ENCODE measurements at regions not wholly inside any gene's neighbourhood (a gene's known extent, or its start where the extent isn't known, plus 50 kb on each side); places are given as distances from the start of the nearest gene placed in this dataset.

GRCh38 chr18:77822632-77823031 is 573.0 kb downstream of the GALR1 start:
- FAIRE-seq (no peak), DNase-seq (ENCODE audit: low spot score) (no peak), ATAC-seq (no peak)
- Histone ChIP-seq H3K4me2 (ENCODE audit: low read depth, low read length) (no peak overlapping the region), H3K79me2 (ENCODE audit: insufficient read depth, low read length) (no peaks in the 10 kb centered on the region), H2AFZ (ENCODE audit: low read length) (no peak overlapping the region), H3K27ac (ENCODE audit: extremely low read length, insufficient read depth, low read length) (no peak overlapping the region), H4K20me1 (ENCODE audit: insufficient read depth, low read length) (no peaks in the 10 kb centered on the region), H3K9me3 (ENCODE audit: low read length) (peaks cover 9% of the 10 kb centered on the region), H3K4me1 (ENCODE audit: insufficient read depth, low read length) (no peaks in the 10 kb centered on the region), H3K27me3 (ENCODE audit: control insufficient read depth in 1 of 2, insufficient read depth in 2 of 2, low read length in 2 of 2) (peaks cover 0 to 6% of the 10 kb centered on the region in 2 experiments; a peak in 2 of 5 replicates), H3K9ac (ENCODE audit: insufficient read depth, low read depth, low read length) (no peak overlapping the region), H3K36me3 (replicated peaks in 1 of 2; ENCODE audit: control insufficient read depth in 1 of 2, insufficient read depth in 2 of 2, low read length in 2 of 2) (no peaks in the 10 kb centered on the region), H3K4me3 (replicated peaks in 1 of 3; ENCODE audit: insufficient read depth in 1 of 3, low read depth in 2 of 3, low read length in 3 of 3) (no peak overlapping the region)
- TF ChIP-seq RARA (CRISPR knock-in tag; IDR thresholded peaks at IDR 0.05) (peak; percentile 47; the same call in 1 of the 2 replicates), JARID2 (CRISPR knock-in tag; IDR thresholded peaks at IDR 0.05; ENCODE audit: insufficient replicate concordance) (no peak)
- POLR2A ChIA-PET, result no interaction called here
- intact Hi-C loops (cut with micrococcal nuclease; ENCODE audit: unreplicated experiment) (no loop called here), in situ Hi-C loops (cut with HindIII; ENCODE audit: extremely low pct_ligation_motif_present, low pct_unique_long_range_greater_than_20kb) (no loop called here)
- CTCF ChIA-PET (ENCODE audit: low intra/inter-chr PET ratio, low total read pairs), result no interaction called here
- BruUV-seq (replicated peaks), result no TSS peak
- 30% methylated on average over 12 of the region's 12 CpGs for WGBS (ENCODE audit: low lambda C conversion rate)

- in situ Hi-C loops (cut with HindIII; ENCODE audit: extremely low pct_ligation_motif_present, low pct_unique_long_range_greater_than_20kb), result no loop called here
- ChIA-PET POLR2A (no interaction called here), CTCF (ENCODE audit: low intra/inter-chr PET ratio, low total read pairs) (no interaction called here)
- Histone ChIP-seq H3K36me3 (replicated peaks in 1 of 2; ENCODE audit: control insufficient read depth in 1 of 2, insufficient read depth in 2 of 2, low read length in 2 of 2) (no peaks in the 10 kb centered on the region), H3K9me3 (ENCODE audit: low read length) (no peaks in the 10 kb centered on the region), H3K27me3 (ENCODE audit: control insufficient read depth in 1 of 2, insufficient read depth in 2 of 2, low read length in 2 of 2) (peaks cover 0 to 3% of the 10 kb centered on the region in 2 experiments; a peak in 2 of 5 replicates), H3K9ac (ENCODE audit: insufficient read depth, low read depth, low read length) (no peak overlapping the region), H4K20me1 (ENCODE audit: insufficient read depth, low read length) (no peaks in the 10 kb centered on the region), H3K4me2 (ENCODE audit: low read depth, low read length) (no peak overlapping the region), H2AFZ (ENCODE audit: low read length) (no peak overlapping the region), H3K27ac (ENCODE audit: extremely low read length, insufficient read depth, low read length) (no peak overlapping the region), H3K4me3 (replicated peaks in 1 of 3; ENCODE audit: insufficient read depth in 1 of 3, low read depth in 2 of 3, low read length in 3 of 3) (no peak overlapping the region), H3K4me1 (ENCODE audit: insufficient read depth, low read length) (no peaks in the 10 kb centered on the region), H3K79me2 (ENCODE audit: insufficient read depth, low read length) (no peaks in the 10 kb centered on the region)
- ATAC-seq (no peak), DNase-seq (ENCODE audit: low spot score) (no peak), FAIRE-seq (no peak)
- intact Hi-C loops (cut with micrococcal nuclease; ENCODE audit: unreplicated experiment), result no loop called here
- no TSS peak for BruUV-seq (replicated peaks)
- WGBS (ENCODE audit: low lambda C conversion rate), result 17% methylated on average over 5 of the region's 5 CpGs
- TF ChIP-seq POGK (CRISPR knock-in tag; conservative IDR thresholded peaks at IDR 0.05), result no peak
- no peak for TF ChIP-seq ZNF598 (CRISPR knock-in tag; IDR thresholded peaks at IDR 0.05; ENCODE audit: borderline replicate concordance)
- TF ChIP-seq ZNF496 (CRISPR knock-in tag; IDR thresholded peaks at IDR 0.05; ENCODE audit: insufficient replicate concordance), result no peak
- no peak for TF ChIP-seq ZNF691 (CRISPR knock-in tag; IDR thresholded peaks at IDR 0.05; ENCODE audit: borderline replicate concordance, low read depth)
- TF ChIP-seq NR2F1 (CRISPR knock-in tag; IDR thresholded peaks at IDR 0.05), result no peak
- TF ChIP-seq ZNF235 (CRISPR knock-in tag; IDR thresholded peaks at IDR 0.05; ENCODE audit: borderline replicate concordance), result no peak
- no peak for TF ChIP-seq ZBTB7A (CRISPR knock-in tag; IDR thresholded peaks at IDR 0.05)
- no peak for TF ChIP-seq MEF2D (CRISPR knock-in tag; IDR thresholded peaks at IDR 0.05)
- TF ChIP-seq ZNF251 (CRISPR knock-in tag; IDR thresholded peaks at IDR 0.05), result no peak
- no peak for TF ChIP-seq HDAC6 (IDR thresholded peaks at IDR 0.05; ENCODE audit: low read depth, low read length)
- TF ChIP-seq ZNF614 (CRISPR knock-in tag; IDR thresholded peaks at IDR 0.05; ENCODE audit: borderline replicate concordance), result no peak
- TF ChIP-seq REXO4 (CRISPR knock-in tag; IDR thresholded peaks at IDR 0.05; ENCODE audit: borderline replicate concordance), result no peak
- no peak for TF ChIP-seq ZNF550 (CRISPR knock-in tag; IDR thresholded peaks at IDR 0.05; ENCODE audit: borderline replicate concordance)
- no peak for TF ChIP-seq ZNF816 (CRISPR knock-in tag; IDR thresholded peaks at IDR 0.05; ENCODE audit: borderline replicate concordance)
- TF ChIP-seq HMGA1 (CRISPR knock-in tag; conservative IDR thresholded peaks at IDR 0.05), result no peak
Measured at GRCh38 chr18:77833807-77834206, 584.2 kb downstream of the GALR1 start.

Measured in HepG2 (cell line).